ENCODE measurements at regions not wholly inside any gene's neighbourhood (a gene's known extent, or its start where the extent isn't known, plus 50 kb on each side); places are given as distances from the start of the nearest gene placed in this dataset.
"Not testable (repeated sequence)": the region's sequence is repeated elsewhere in the genome, so short reads cannot be mapped to it uniquely, and the experiment has no call there.

- TF ChIP-seq CTCF (IDR thresholded peaks at IDR 0.05; ENCODE audit: borderline replicate concordance, extremely low read depth, low read length, poor library complexity, severe bottlenecking); EZH2 (IDR thresholded peaks at IDR 0.05; ENCODE audit: borderline replicate concordance, low read depth, low read length, severe bottlenecking): not testable (repeated sequence)
Observed at GRCh38 chr9:67592424-67592823, 266.3 kb upstream of the ANKRD20A1 start.

All from DND-41 (cell line).